Osteoblast (primary cell): ENCODE measurements at regions not wholly inside any gene's neighbourhood (a gene's known extent, or its start where the extent isn't known, plus 50 kb on each side); places are given as distances from the start of the nearest gene placed in this dataset.

Experiments
- DNase-seq: peaks from one replicate; pipeline ENCODE4 v3.0.0; 2011; ENCODE audit warnings: low spot score, mixed read lengths; ENCODE audit not compliant: insufficient read length; ENCODE audit errors: missing footprints
- H2AFZ ChIP-seq: 2 replicates; pipeline ENCODE4 v1.6.0; 2011; ENCODE audit warnings: mild to moderate bottlenecking, low read length
- H3K27ac ChIP-seq: 2 replicates; pipeline ENCODE4 v1.5.1; 2011; ENCODE audit warnings: mild to moderate bottlenecking, low read depth, low read length, moderate library complexity
- H3K27me3 ChIP-seq: 2 replicates; pipeline ENCODE4 v1.6.0; 2012; ENCODE audit warnings: mild to moderate bottlenecking, control low read depth, inconsistent platforms, low read length, moderate library complexity; ENCODE audit not compliant: insufficient read depth
- H3K36me3 ChIP-seq: 2 replicates; pipeline ENCODE4 v1.5.1; 2011; ENCODE audit warnings: mild to moderate bottlenecking, low read length, control low read depth, moderate library complexity; ENCODE audit not compliant: insufficient read depth
- H3K4me1 ChIP-seq: 2 replicates; pipeline ENCODE4 v1.5.1; 2011; ENCODE audit warnings: mild to moderate bottlenecking, low read length, control low read depth, moderate library complexity; ENCODE audit not compliant: insufficient read depth
- H3K4me2 ChIP-seq: 2 replicates; pipeline ENCODE4 v1.6.0; 2011; ENCODE audit warnings: mild to moderate bottlenecking, low read length; ENCODE audit not compliant: insufficient read depth
- H3K4me3 ChIP-seq: fragments of 200-600 bp; sonication (generic); 3 replicates; pipeline ENCODE4 v1.5.1; 2012; ENCODE audit warnings: mild to moderate bottlenecking, low read length, inconsistent platforms; ENCODE audit not compliant: insufficient read depth
- H3K79me2 ChIP-seq: 2 replicates; pipeline ENCODE4 v1.6.0; 2012; ENCODE audit warnings: mild to moderate bottlenecking, low read length, control low read depth, inconsistent platforms; ENCODE audit not compliant: insufficient read depth
- H3K9me3 ChIP-seq: 2 replicates; pipeline ENCODE4 v1.5.1; 2011; ENCODE audit warnings: low read depth, low read length, control low read depth
- H4K20me1 ChIP-seq: 2 replicates; pipeline ENCODE4 v1.6.0; 2012; ENCODE audit warnings: mild to moderate bottlenecking, low read length, control low read depth; ENCODE audit not compliant: insufficient read depth
- CTCF ChIP-seq: IDR thresholded peaks from 2 replicates; pipeline ENCODE4 v1.5.1; 2011; ENCODE audit warnings: mild to moderate bottlenecking, low read depth, low read length, moderate library complexity; ENCODE audit errors: extremely low read depth

- H3K4me3 ChIP-seq = no peak overlapping the region
- H4K20me1 ChIP-seq = no peaks in the 10 kb centered on the region
- H3K27me3 ChIP-seq = peaks cover 3% of the 10 kb centered on the region
- no peak for DNase-seq
- no peaks in the 10 kb centered on the region for H3K9me3 ChIP-seq
- no peaks in the 10 kb centered on the region for H3K79me2 ChIP-seq
- H3K4me1 ChIP-seq = no peaks in the 10 kb centered on the region
- H2AFZ ChIP-seq = no peak overlapping the region
- H3K27ac ChIP-seq = no peak overlapping the region
- no peaks in the 10 kb centered on the region for H3K36me3 ChIP-seq
- TF ChIP-seq CTCF = no peak
- no peak overlapping the region for H3K4me2 ChIP-seq
Measured at GRCh38 chr11:116500026-116500946, 272.5 kb downstream of the BUD13 start.

GRCh38 chr11:116499396-116500003 is 273.3 kb downstream of the BUD13 start:
- Histone ChIP-seq H4K20me1 (no peaks in the 10 kb centered on the region), H3K9me3 (no peaks in the 10 kb centered on the region), H3K27me3 (peaks cover 3% of the 10 kb centered on the region), H3K36me3 (no peaks in the 10 kb centered on the region), H2AFZ (no peak overlapping the region), H3K79me2 (no peaks in the 10 kb centered on the region), H3K4me1 (no peaks in the 10 kb centered on the region), H3K4me3 (no peak overlapping the region), H3K27ac (no peak overlapping the region), H3K4me2 (no peak overlapping the region)
- peak; percentile 56 for TF ChIP-seq CTCF
- DNase-seq = peak; percentile 92

- no peaks in the 10 kb centered on the region for H3K4me1 ChIP-seq
- no peak for TF ChIP-seq CTCF
- no peak overlapping the region for H3K27ac ChIP-seq
- H3K36me3 ChIP-seq = no peaks in the 10 kb centered on the region
- no peak overlapping the region for H2AFZ ChIP-seq
- no peaks in the 10 kb centered on the region for H3K79me2 ChIP-seq
- no peaks in the 10 kb centered on the region for H3K9me3 ChIP-seq
- no peak for DNase-seq
- H3K4me2 ChIP-seq = no peak overlapping the region
- peaks cover 3% of the 10 kb centered on the region for H3K27me3 ChIP-seq
- no peak overlapping the region for H3K4me3 ChIP-seq
- H4K20me1 ChIP-seq = no peaks in the 10 kb centered on the region
Measured at GRCh38 chr11:116498161-116498560, 274.6 kb downstream of the BUD13 start.

- Histone ChIP-seq H3K4me1 (no peaks in the 10 kb centered on the region), H3K27ac (no peak overlapping the region), H2AFZ (no peak overlapping the region), H4K20me1 (no peaks in the 10 kb centered on the region), H3K9me3 (no peaks in the 10 kb centered on the region), H3K36me3 (no peaks in the 10 kb centered on the region), H3K79me2 (no peaks in the 10 kb centered on the region), H3K4me2 (no peak overlapping the region), H3K4me3 (no peak overlapping the region), H3K27me3 (no peaks in the 10 kb centered on the region)
- no peak for DNase-seq
- no peak for TF ChIP-seq CTCF
Measured at GRCh38 chr11:116492600-116492999, 280.2 kb downstream of the BUD13 start.
